Psoas muscle (tissue), 7 donors: ENCODE measurements at regions not wholly inside any gene's neighbourhood (a gene's known extent, or its start where the extent isn't known, plus 50 kb on each side); places are given as distances from the start of the nearest gene placed in this dataset.

Experiments
- ATAC-seq, 4 donors: fragments of 200-7000 bp; cut with Tn5 transposase; one replicate each; pipeline ENCODE4 v1.9.1; 2020; ENCODE audit warnings: moderate library complexity in 3 of 4, mild to moderate bottlenecking in 2 of 4
- DNase-seq, 2 donors: peaks; one replicate each; pipeline ENCODE4 v3.0.0-alpha.2; 2020
- H3K27ac ChIP-seq: fragments of 200-600 bp; one replicate; pipeline ENCODE4 v1.8.0; 2022
- H3K27me3 ChIP-seq, 3 donors: fragments of 200-600 bp in 1 of 3; one replicate each; pipeline versions ENCODE4 v1.6.1 to v1.8.0; 2013 to 2022; ENCODE audit warnings: low read length in 2 of 3, mild to moderate bottlenecking in 2 of 3, moderate library complexity in 1 of 3; ENCODE audit not compliant: insufficient read depth in 3 of 3
- H3K36me3 ChIP-seq, 2 donors: fragments of 200-600 bp in 1 of 2; one replicate each; pipeline versions ENCODE4 v1.6.1 to v1.8.0; 2013 to 2022; ENCODE audit warnings: low read depth in 1 of 2, mild to moderate bottlenecking in 1 of 2, moderate library complexity in 1 of 2; ENCODE audit not compliant: insufficient read depth in 1 of 2
- H3K4me1 ChIP-seq: fragments of 200-600 bp; one replicate; pipeline ENCODE4 v1.8.0; 2022
- H3K4me3 ChIP-seq: fragments of 200-600 bp; one replicate; pipeline ENCODE4 v1.8.0; 2022; ENCODE audit warnings: mild to moderate bottlenecking
- H3K9me3 ChIP-seq: fragments of 200-600 bp; one replicate; pipeline ENCODE4 v1.8.0; 2022
- WGBS, 3 donors: extraction: QIAGEN DNeasy Blood & Tissue Kit; methylation state at CpG; one replicate each; pipeline versions ENCODE4 v1.1.6 to v1.1.7; 2013; 5-methylcytosine and 5-hydroxymethylcytosine counted together
- intact Hi-C, 2 donors: fragments of 100-400 bp; cut with DNase I; formaldehyde crosslinking; loops; one replicate each; pipeline versions ENCODE4 v1.11.0 to v1.14.2; 2022
- TF ChIP-seq, protein P1 (sequence below): fragments of 200-600 bp; IDR thresholded peaks from one replicate; pipeline ENCODE4 v1.8.0; 2022; ENCODE audit warnings: antibody characterized with exemption
- donor health status: healthy with polysubstance abuse.
- donor health status: DM: no; HTN: no; CAD: no; lungs with moderate emphysema.
- donor health status: Bipolar disorder and iron deficiency.
- donor health status: healthy.
- donor health status: DM: yes; HTN: yes; CAD: no.
- donor health status: DM: no; HTN: no; CAD: no.
- donor health status: DM: yes; HTN: yes; CAD: no.

DNA sequence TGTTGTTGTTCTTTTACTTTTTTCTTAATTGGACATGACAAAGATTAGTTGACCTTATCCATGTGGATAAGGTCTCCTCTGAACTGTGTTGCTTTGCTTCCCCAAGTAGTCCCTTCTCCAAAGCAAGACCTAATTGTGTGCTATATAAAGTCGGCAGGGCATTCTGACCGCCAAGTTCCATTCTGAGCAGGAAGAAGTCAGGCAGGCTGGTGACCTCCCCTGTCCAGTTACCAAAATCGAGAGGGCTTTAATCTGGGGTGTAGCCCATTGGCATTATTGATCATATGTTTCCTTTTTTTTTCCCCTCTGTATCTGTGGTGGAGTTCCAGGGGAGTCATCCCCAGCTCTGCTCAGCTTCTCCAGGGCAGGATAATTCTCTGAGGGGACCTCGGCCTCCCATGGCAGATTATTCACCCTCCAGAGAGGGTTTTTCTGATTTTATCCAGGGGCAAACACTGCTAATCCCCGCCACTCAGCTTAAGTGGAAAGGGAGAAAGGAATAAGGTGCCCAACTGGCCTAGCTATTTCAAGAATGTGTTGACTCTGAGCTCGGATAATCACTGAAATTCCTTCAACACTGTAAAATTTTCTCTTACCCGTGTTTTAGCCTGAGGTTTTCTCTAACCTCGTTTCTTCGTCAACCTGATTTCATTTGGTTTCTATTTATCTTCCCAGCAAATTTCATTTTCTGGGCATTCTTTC lies 71.8 kb upstream of the L3MBTL3 start:
- no peaks in the 10 kb centered on the region for H3K36me3 ChIP-seq
- H3K9me3 ChIP-seq, result no peaks in the 10 kb centered on the region
- H3K4me1 ChIP-seq, result no peaks in the 10 kb centered on the region
- no peak overlapping the region for H3K4me3 ChIP-seq
- H3K27me3 ChIP-seq, result no peaks in the 10 kb centered on the region
- TF ChIP-seq, protein P1, sequence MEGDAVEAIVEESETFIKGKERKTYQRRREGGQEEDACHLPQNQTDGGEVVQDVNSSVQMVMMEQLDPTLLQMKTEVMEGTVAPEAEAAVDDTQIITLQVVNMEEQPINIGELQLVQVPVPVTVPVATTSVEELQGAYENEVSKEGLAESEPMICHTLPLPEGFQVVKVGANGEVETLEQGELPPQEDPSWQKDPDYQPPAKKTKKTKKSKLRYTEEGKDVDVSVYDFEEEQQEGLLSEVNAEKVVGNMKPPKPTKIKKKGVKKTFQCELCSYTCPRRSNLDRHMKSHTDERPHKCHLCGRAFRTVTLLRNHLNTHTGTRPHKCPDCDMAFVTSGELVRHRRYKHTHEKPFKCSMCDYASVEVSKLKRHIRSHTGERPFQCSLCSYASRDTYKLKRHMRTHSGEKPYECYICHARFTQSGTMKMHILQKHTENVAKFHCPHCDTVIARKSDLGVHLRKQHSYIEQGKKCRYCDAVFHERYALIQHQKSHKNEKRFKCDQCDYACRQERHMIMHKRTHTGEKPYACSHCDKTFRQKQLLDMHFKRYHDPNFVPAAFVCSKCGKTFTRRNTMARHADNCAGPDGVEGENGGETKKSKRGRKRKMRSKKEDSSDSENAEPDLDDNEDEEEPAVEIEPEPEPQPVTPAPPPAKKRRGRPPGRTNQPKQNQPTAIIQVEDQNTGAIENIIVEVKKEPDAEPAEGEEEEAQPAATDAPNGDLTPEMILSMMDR, result no peak
- intact Hi-C loops, result no loop called here
- WGBS, 3 donors, result 55 to 63% (median 57%) methylated on average over 9 of the region's 9 CpGs
- ATAC-seq (no peak), DNase-seq (no peak)
- H3K27ac ChIP-seq, result no peak overlapping the region

DNA sequence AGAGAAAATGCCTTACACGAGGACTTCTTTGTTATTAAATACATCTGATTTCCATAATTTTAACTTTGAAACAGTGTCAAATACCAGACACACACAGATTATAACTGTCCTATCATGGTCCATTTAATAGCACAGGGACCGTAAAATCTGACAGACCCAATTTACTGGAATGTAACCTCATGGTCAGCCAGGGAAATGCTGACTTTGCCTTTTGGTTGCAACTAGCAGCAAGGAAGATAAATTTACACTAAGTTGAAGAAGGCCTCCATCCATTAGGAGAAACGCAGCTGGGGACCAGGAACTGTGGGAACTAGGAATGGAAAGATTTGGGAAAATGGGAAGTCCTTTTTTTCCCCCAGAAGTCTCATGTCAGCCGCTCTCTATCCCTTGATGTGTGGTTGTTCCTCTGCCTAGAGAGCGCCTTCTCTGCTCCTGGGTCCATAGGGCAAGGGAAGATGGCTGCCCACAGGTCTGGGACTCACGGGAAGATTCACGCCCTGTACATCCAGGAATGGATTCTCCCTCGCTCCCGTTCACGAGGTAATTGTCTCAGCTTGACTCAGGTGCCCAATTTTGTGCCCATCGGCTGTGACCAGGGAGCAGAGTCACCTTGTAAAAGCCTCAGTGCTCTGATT lies 74.6 kb upstream of the L3MBTL3 start:
- Histone ChIP-seq H3K4me3 (no peak overlapping the region), H3K27ac (no peak overlapping the region), H3K4me1 (no peaks in the 10 kb centered on the region), H3K36me3 (no peaks in the 10 kb centered on the region), H3K9me3 (no peaks in the 10 kb centered on the region), H3K27me3 (no peaks in the 10 kb centered on the region)
- intact Hi-C loops, result no loop called here
- 79% methylated on average over 11 of the region's 11 CpGs for WGBS, 3 donors
- ATAC-seq (no peak), DNase-seq (no peak)
- TF ChIP-seq, protein P1, result no peak

- H3K27me3 ChIP-seq, result peaks cover 0 to 3% (median 0%) of the 10 kb centered on the region in 3 donors
- no peaks in the 10 kb centered on the region for H3K9me3 ChIP-seq
- no peak overlapping the region for H3K4me3 ChIP-seq
- TF ChIP-seq, protein P1, result no peak
- no peaks in the 10 kb centered on the region for H3K36me3 ChIP-seq
- intact Hi-C loops, result no loop called here
- 72 to 78% (median 73%) methylated on average over 6 of the region's 6 CpGs for WGBS, 3 donors
- H3K4me1 ChIP-seq, result no peaks in the 10 kb centered on the region
- no peak overlapping the region for H3K27ac ChIP-seq
- ATAC-seq, result no peak
- DNase-seq, result no peak
Measured at GRCh38 chr6:129940454-129941195, 77.8 kb upstream of the L3MBTL3 start.

DNA sequence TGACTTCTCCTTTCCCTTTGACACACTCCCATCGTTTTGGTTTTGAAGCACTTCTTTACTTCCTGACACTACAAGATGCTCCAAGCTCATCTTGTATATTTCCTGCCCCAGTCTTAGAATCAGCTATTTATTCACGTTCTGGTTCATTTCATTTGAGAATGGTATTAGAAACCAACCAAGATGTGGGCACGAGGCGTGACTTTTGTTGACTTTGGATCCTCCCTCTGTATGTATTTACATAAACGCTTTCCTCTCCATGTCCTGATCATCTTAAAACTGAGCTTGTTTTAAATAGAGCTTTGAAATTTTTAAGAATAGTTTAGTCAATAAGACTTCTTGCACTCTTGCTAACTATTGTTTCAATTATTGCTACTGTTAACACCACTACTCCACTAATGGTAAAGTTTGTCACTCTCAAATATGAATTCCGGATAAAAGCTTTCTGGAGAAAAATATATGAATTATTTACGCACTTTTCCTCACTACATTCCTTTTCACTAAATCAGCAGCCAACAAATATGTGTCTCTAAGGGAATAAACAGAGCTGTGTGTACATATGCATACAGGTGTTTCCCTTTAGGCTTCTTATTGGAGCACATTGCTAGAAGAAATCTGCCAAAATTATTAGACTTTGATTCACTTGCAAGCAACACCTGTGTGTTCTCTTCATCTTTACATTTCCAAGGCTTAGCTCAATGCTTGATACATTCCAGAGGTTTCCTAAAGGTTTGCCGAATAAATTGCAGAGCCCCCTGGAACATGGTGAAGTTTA lies 77.3 kb upstream of the TMEM244 start:
- H3K4me3 ChIP-seq, result no peak overlapping the region
- no peaks in the 10 kb centered on the region for H3K9me3 ChIP-seq
- H3K27ac ChIP-seq, result no peak overlapping the region
- DNase-seq, result no peak
- H3K27me3 ChIP-seq, result peaks cover 0 to 3% (median 0%) of the 10 kb centered on the region in 3 donors
- ATAC-seq, result no peak
- 78 to 82% (median 79%) methylated on average over 8 of the region's 8 CpGs for WGBS, 3 donors
- no peaks in the 10 kb centered on the region for H3K36me3 ChIP-seq
- intact Hi-C loops, result loop anchor here in 1 of 2 donors (10.0 kb wide), 1 partner anchor 344 kb away; no protein-coding TSS in a partner anchor
- H3K4me1 ChIP-seq, result no peaks in the 10 kb centered on the region
- TF ChIP-seq, protein P1, result no peak
